Fibroblast of mammary gland (primary cell): ENCODE measurements at regions not wholly inside any gene's neighbourhood (a gene's known extent, or its start where the extent isn't known, plus 50 kb on each side); places are given as distances from the start of the nearest gene placed in this dataset.

Source experiments
- DNase-seq: peaks from one replicate; pipeline ENCODE4 v3.0.0-alpha.2; 2010; ENCODE audit warnings: low read depth
- H3K4me3 ChIP-seq: 2 replicates; pipeline ENCODE4 v1.5.1; 2011; ENCODE audit warnings: low read depth, mild to moderate bottlenecking, low read length, moderate library complexity; ENCODE audit not compliant: control insufficient read depth
- TF ChIP-seq, protein P1 (sequence below): conservative IDR thresholded peaks from 2 replicates; pipeline ENCODE4 v1.5.1; 2011; ENCODE audit warnings: low read depth, low read length, inconsistent platforms; ENCODE audit not compliant: control insufficient read depth, insufficient read depth

DNA sequence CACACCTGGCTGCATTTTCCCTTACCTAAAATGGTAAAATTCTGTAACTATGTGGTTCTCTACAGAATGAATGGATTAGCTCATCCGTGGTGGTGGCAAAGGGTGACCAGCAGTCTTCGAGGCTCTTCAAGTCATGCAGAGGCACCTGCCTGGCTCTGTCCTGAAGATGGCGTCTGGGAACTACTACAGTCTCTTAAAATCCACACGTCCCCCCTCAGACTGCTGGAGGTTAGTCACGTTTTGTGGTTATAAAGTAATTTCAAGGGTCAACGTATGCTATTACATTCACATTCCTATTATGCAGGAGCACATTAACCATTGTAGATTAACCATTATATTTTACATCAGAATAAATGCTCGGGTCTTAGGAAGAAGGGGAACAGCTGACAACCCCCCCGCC lies 616.7 kb downstream of the GALR1 start:
- H3K4me3 ChIP-seq: no peak overlapping the region
- TF ChIP-seq, protein P1, sequence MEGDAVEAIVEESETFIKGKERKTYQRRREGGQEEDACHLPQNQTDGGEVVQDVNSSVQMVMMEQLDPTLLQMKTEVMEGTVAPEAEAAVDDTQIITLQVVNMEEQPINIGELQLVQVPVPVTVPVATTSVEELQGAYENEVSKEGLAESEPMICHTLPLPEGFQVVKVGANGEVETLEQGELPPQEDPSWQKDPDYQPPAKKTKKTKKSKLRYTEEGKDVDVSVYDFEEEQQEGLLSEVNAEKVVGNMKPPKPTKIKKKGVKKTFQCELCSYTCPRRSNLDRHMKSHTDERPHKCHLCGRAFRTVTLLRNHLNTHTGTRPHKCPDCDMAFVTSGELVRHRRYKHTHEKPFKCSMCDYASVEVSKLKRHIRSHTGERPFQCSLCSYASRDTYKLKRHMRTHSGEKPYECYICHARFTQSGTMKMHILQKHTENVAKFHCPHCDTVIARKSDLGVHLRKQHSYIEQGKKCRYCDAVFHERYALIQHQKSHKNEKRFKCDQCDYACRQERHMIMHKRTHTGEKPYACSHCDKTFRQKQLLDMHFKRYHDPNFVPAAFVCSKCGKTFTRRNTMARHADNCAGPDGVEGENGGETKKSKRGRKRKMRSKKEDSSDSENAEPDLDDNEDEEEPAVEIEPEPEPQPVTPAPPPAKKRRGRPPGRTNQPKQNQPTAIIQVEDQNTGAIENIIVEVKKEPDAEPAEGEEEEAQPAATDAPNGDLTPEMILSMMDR: no peak
- DNase-seq: no peak

DNA sequence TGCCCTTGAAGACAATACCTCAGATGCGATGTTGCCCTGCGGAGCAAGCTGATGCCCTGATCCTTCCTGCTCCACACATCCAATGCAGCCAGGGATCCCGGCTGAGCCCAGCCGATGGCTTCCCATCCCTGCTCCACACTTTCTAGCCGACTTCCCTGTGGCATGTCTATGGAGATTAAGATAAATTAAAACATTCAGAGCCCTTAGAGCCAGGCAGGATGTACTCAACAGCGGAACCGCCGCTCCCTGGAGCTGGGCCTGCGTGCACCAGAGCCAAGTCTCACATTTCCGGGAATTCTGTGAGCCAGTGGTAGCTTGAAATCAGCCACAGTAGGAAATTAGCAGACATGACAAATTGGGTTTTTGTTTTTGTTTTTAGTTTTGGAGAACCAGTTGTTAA lies 620.6 kb downstream of the GALR1 start:
- no peak for DNase-seq

DNA sequence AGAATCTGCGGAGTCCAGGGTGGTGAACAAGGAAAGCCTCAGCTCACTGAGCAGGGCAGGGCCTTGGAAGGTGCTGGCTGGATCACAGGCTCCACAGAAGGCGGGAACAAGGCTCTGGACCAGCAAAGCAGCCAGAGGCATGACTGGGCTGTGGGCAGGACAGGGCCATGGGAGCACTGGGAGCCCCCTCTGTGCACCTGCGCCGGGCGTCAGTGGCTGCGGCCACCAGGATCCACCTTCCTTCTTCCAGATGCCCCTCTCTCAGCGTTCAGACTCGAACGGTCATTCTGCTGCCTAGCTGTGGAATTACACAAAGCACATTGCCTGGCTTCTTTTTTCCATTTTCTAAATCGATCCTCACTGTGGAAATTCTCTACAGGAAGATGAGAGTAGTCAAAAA lies 621.2 kb downstream of the GALR1 start:
- TF ChIP-seq, protein P1: no peak
- no peak overlapping the region for H3K4me3 ChIP-seq
- DNase-seq: no peak

More for the DNA sequence above, 620.6 kb downstream of the GALR1 start:
- TF ChIP-seq, protein P1: no peak
- H3K4me3 ChIP-seq: no peak overlapping the region

DNA sequence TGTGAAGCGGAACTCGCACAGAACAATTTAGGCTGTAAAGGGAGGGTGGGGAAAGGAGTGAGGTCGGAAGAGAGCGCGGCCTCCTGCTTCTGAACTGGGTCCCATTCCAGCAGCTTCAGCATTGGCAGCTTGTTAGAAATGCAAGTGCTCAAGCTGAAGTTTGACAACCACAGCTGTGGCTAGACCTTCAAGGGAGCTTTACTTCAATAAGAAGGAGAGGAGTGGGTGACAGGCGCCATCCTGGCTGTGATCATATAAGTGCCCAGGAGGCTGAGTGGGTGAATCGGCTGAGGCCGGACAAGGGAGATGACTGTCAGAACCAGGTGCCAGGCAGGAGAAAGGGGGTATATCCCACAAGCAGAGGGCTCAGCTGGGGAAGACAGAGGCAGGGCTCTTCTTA lies 622.5 kb downstream of the GALR1 start:
- no peak overlapping the region for H3K4me3 ChIP-seq
- TF ChIP-seq, protein P1: no peak
- no peak for DNase-seq

DNA sequence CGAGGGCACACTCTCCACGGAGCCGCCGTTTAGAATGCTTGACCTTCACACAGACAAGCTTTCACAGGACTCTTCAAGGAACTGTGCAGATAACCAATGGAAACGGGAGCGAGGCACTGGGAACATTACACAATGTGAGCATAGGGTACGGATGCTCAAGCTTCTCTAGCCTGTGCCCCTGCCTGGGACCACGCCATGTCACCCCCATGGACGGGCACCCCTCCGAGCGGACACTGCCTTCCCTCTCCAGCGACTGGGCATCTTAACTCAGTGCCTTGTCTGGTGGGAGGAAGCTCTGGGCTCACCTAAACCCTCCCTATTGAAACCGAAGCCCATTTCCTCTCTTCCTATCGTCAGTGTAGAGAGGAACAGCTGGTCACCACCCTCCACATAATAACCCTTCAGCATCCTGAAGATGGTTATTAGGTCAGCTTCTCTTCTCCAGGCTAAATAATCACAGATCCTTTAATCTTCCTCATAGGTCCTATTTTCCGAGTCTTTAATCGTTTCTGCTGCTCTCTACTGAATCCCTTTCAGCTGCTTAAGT lies 626.7 kb downstream of the GALR1 start:
- H3K4me3 ChIP-seq: no peak overlapping the region
- TF ChIP-seq, protein P1: no peak
- no peak for DNase-seq

DNA sequence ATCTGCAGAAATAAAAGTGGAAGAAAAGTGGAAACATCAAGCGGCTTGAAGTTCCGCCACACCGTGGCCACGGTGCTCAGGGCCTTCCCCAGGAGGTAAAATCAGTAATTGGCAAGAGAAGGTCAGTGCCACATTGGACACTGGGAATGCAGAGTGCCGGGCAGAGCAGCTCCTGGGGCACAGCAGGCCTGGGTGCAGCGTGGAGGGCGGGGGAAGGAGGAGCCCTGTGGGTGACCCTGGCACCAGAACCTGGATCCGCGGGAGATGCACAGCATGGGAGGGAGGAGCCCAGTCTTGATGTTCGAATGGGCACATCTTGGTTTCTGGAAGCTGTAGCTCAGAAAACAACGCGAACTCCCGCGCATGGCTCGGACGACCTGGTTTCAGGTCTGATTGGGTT lies 630.2 kb downstream of the GALR1 start:
- H3K4me3 ChIP-seq: no peak overlapping the region
- TF ChIP-seq, protein P1: no peak
- no peak for DNase-seq

DNA sequence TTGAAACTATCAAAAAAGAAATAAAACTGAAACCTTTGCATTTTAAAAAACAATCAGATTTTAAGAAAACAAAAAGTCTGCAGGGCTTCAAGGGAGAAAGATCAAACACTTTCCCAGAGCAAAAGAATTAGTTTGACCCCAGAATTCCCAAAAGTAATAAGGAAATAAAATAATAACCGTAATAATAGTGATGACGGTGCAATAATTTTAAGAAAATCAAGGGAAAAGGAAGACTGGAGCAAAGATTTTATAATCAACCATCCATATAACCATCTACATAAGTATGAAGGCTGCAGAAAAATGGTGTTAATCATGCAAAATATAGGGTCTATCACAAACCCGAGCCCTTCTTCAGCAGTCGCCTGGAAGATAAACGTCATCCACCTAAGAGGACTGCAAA lies 634.8 kb downstream of the GALR1 start:
- H3K4me3 ChIP-seq: no peak overlapping the region
- DNase-seq: no peak
- TF ChIP-seq, protein P1: no peak
